Tibial nerve (tissue), 4 donors: ENCODE measurements at regions not wholly inside any gene's neighbourhood (a gene's known extent, or its start where the extent isn't known, plus 50 kb on each side); places are given as distances from the start of the nearest gene placed in this dataset.

ENCODE experiments used
- CTCF ChIP-seq, 5 experiments: fragments of 200-600 bp in 3 of 5; fragments of 450-650 bp in 2 of 5; sonication (generic) in 3 of 5; IDR thresholded peaks; one replicate each; pipeline ENCODE4 v1.5.1; 2016 to 2019; ENCODE audit warnings: antibody characterized with exemption in 5 of 5, mild to moderate bottlenecking in 3 of 5, moderate library complexity in 2 of 5
- EP300 ChIP-seq, 2 donors: sonication (generic); formaldehyde crosslinking; IDR thresholded peaks; one replicate each; pipeline ENCODE4 v1.6.1; 2017; ENCODE audit warnings: antibody characterized with exemption in 2 of 2, mild to moderate bottlenecking in 1 of 2
- POLR2A ChIP-seq, 2 donors: fragments of 450-650 bp; IDR thresholded peaks; one replicate each; pipeline ENCODE4 v1.6.1; 2017; ENCODE audit warnings: antibody characterized with exemption in 2 of 2, mild to moderate bottlenecking in 2 of 2, moderate library complexity in 2 of 2

- TF ChIP-seq CTCF (IDR thresholded peaks at IDR 0.05) (no peak), POLR2A (IDR thresholded peaks at IDR 0.05) (no peak), EP300 (IDR thresholded peaks at IDR 0.05) (no peak)
These were observed 138.0 kb upstream of the GHR start for GRCh38 chr5:42285230-42285629.
